Colonic mucosa (tissue), 4 donors: ENCODE measurements at regions not wholly inside any gene's neighbourhood (a gene's known extent, or its start where the extent isn't known, plus 50 kb on each side); places are given as distances from the start of the nearest gene placed in this dataset.

ENCODE experiments used
- DNase-seq: peaks from one replicate; pipeline ENCODE4 v3.0.0-alpha.2; 2020
- H3K27ac ChIP-seq: fragments of 200-600 bp; one replicate; pipeline ENCODE4 v1.8.0; 2021
- H3K27me3 ChIP-seq: fragments of 200-600 bp; one replicate; pipeline ENCODE4 v1.8.0; 2021
- H3K36me3 ChIP-seq: fragments of 200-600 bp; one replicate; pipeline ENCODE4 v1.8.0; 2021
- H3K4me1 ChIP-seq: fragments of 200-600 bp; one replicate; pipeline ENCODE4 v1.8.0; 2021; ENCODE audit warnings: mild to moderate bottlenecking
- H3K4me3 ChIP-seq: fragments of 200-600 bp; one replicate; pipeline ENCODE4 v1.8.0; 2021
- H3K9ac ChIP-seq, 2 donors: one replicate each; pipeline ENCODE4 v1.7.0; 2013; ENCODE audit warnings: control low read depth in 2 of 2, low read depth in 2 of 2, low read length in 2 of 2
- H3K9me3 ChIP-seq: fragments of 200-600 bp; one replicate; pipeline ENCODE4 v1.8.0; 2021
- intact Hi-C: fragments of 100-400 bp; cut with DNase I; formaldehyde crosslinking; loops from one replicate; pipeline ENCODE4 v1.14.1; 2022
- TF ChIP-seq, protein P1 (sequence below): fragments of 200-600 bp; IDR thresholded peaks from one replicate; pipeline ENCODE4 v1.8.0; 2022; ENCODE audit warnings: antibody characterized with exemption, mild to moderate bottlenecking
- donor health status: healthy.
- donor health status: DM: no; HTN: no; CAD: no.
- donor health status: DM: no; HTN: no; CAD: no.

DNA sequence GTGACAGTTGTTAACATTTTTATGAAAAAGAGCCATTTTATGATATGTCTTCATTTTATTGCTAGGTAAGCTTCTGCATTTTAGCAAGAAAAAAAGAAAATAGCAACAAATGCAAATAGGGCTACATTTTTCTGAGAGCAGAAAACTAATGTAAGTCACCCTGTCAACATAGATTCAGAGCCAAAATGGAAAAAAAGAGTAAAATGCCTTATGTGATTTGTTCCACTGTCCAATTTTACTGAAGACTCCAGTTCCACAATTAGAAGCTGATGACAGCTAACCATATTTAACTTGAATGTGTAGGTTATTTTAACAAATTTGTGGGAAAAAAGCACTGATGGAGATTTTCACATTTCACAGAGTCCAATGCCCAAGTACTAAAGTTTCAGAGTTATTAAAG is 772.3 kb downstream of the FAT4 start:
- intact Hi-C loops: no loop called here
- no peaks in the 10 kb centered on the region for H3K36me3 ChIP-seq
- no peak for DNase-seq

DNA sequence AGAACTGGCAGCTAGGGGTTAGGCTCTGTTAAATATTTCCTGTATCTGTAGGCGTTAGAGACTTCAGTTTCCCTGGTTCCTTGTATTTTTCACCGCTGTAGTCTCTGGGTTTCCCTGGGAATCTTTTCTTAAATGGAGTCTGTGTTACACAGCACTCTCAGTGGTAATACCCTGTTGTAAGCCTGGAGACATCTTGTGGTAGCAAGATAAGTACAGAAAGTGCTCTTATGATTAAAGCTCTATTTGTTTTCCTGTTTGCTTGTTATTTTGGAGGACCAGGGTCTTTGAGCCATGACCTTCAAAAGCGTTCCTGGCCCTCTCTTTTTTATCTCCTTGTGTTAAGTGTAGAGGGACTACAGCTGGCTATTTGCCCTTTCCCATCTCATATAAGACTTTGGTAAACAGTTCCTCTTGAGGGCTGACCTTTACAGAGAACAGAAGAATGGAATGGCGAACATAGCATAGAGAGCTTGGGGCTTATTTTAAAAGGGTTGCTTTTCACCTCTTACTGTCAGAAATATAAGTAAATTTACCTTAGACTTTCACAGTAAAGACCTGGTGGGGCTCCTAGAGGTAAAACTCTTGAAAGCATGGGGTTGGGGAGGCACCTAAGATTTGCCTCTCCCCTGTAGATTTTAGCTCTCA is 782.5 kb downstream of the FAT4 start:
- intact Hi-C loops: no loop called here
- H3K4me1 ChIP-seq: no peaks in the 10 kb centered on the region
- no peak for DNase-seq
- no peak overlapping the region for H3K9ac ChIP-seq
- H3K9me3 ChIP-seq: no peaks in the 10 kb centered on the region
- no peaks in the 10 kb centered on the region for H3K27me3 ChIP-seq
- no peak overlapping the region for H3K4me3 ChIP-seq
- no peaks in the 10 kb centered on the region for H3K36me3 ChIP-seq
- H3K27ac ChIP-seq: no peak overlapping the region
- TF ChIP-seq, protein P1, sequence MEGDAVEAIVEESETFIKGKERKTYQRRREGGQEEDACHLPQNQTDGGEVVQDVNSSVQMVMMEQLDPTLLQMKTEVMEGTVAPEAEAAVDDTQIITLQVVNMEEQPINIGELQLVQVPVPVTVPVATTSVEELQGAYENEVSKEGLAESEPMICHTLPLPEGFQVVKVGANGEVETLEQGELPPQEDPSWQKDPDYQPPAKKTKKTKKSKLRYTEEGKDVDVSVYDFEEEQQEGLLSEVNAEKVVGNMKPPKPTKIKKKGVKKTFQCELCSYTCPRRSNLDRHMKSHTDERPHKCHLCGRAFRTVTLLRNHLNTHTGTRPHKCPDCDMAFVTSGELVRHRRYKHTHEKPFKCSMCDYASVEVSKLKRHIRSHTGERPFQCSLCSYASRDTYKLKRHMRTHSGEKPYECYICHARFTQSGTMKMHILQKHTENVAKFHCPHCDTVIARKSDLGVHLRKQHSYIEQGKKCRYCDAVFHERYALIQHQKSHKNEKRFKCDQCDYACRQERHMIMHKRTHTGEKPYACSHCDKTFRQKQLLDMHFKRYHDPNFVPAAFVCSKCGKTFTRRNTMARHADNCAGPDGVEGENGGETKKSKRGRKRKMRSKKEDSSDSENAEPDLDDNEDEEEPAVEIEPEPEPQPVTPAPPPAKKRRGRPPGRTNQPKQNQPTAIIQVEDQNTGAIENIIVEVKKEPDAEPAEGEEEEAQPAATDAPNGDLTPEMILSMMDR: no peak

More for the DNA sequence above, 772.3 kb downstream of the FAT4 start:
- TF ChIP-seq, protein P1: no peak
- Histone ChIP-seq H3K27ac (no peak overlapping the region), H3K9me3 (no peaks in the 10 kb centered on the region), H3K9ac (no peak overlapping the region), H3K4me1 (no peaks in the 10 kb centered on the region), H3K27me3 (no peaks in the 10 kb centered on the region), H3K4me3 (no peak overlapping the region)

DNA sequence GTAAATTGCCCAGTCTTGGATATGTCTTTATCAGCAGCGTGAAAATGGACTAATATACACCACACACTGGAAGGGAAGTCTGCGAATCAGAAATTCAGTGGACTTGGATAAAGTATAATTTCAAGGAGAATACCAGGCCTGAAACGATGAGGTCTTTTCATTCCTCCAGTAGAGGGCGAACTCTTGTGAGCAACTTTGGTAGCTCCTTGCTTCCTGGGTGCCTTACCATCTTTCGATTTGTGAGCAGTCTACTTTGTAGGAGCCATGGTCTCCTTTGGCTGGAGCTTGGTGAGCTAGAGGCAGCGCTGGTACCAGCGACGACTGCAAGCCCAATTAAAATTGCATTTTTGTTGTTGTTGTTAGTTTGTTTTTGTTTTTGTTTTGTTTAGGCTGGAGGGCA is 791.9 kb downstream of the FAT4 start:
- no peak overlapping the region for H3K4me3 ChIP-seq
- no peaks in the 10 kb centered on the region for H3K4me1 ChIP-seq
- no peak overlapping the region for H3K9ac ChIP-seq
- no peaks in the 10 kb centered on the region for H3K27me3 ChIP-seq
- no peaks in the 10 kb centered on the region for H3K36me3 ChIP-seq
- DNase-seq: no peak
- intact Hi-C loops: no loop called here
- H3K9me3 ChIP-seq: no peaks in the 10 kb centered on the region
- TF ChIP-seq, protein P1: no peak
- no peak overlapping the region for H3K27ac ChIP-seq

DNA sequence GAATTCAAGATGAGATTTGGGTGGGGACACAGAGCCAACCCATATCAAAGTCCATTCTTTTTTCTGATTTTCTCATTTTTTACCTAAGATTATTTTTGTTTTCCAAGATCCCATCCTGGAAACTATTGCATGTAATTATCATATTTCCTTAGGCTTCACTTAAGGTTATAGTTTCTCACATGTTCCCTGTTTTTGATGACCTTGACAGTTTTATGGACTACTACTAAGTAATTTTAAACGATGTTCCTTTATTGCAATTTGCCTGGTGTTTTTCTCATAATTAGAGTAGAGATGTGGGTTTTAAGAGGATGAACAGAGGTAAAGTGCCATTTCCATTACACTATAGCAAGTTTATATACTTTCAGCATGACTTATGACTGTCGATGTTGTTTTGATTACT is 795.1 kb downstream of the FAT4 start:
- H3K27me3 ChIP-seq: no peaks in the 10 kb centered on the region
- H3K27ac ChIP-seq: no peak overlapping the region
- no peaks in the 10 kb centered on the region for H3K9me3 ChIP-seq
- DNase-seq: no peak
- intact Hi-C loops: no loop called here
- TF ChIP-seq, protein P1: no peak
- no peaks in the 10 kb centered on the region for H3K36me3 ChIP-seq
- no peaks in the 10 kb centered on the region for H3K4me1 ChIP-seq
- H3K4me3 ChIP-seq: no peak overlapping the region
- no peak overlapping the region for H3K9ac ChIP-seq

DNA sequence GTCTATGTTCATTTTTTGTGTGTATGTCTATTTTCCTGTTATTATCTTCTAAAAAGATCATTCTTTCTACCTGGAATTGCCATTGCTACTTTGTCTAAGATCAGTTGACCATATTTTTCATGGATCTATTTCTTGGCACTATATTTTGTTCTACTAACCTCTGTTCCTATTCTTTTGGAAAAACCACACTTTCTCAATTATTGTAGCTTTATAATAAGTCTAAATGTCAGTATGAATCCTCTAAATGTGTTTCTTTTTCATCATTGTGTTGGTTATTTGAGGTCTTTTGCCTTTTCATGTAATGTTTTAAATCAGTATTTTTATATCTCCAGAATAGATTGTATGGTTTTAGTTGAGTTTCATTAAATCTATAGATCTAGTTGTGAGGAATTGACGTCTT is 798.3 kb downstream of the FAT4 start:
- Histone ChIP-seq H3K27me3 (no peaks in the 10 kb centered on the region), H3K36me3 (no peaks in the 10 kb centered on the region), H3K9ac (no peak overlapping the region), H3K4me3 (no peak overlapping the region), H3K9me3 (no peaks in the 10 kb centered on the region), H3K4me1 (no peaks in the 10 kb centered on the region), H3K27ac (no peak overlapping the region)
- intact Hi-C loops: no loop called here
- no peak for DNase-seq
- TF ChIP-seq, protein P1: no peak
